Vagina (tissue), 2 donors: ENCODE measurements at regions not wholly inside any gene's neighbourhood (a gene's known extent, or its start where the extent isn't known, plus 50 kb on each side); places are given as distances from the start of the nearest gene placed in this dataset.

Experiments
- POLR2A ChIP-seq, 2 donors: fragments of 450-650 bp; IDR thresholded peaks; one replicate each; pipeline ENCODE4 v1.6.1; 2017; ENCODE audit warnings: antibody characterized with exemption in 2 of 2, mild to moderate bottlenecking in 2 of 2, moderate library complexity in 2 of 2
- TF ChIP-seq, protein P1 (sequence below), 3 experiments: fragments of 450-650 bp in 2 of 3; fragments of 200-600 bp in 1 of 3; sonication (generic) in 1 of 3; IDR thresholded peaks; one replicate each; pipeline ENCODE4 v1.5.1; 2017 to 2019; ENCODE audit warnings: antibody characterized with exemption in 3 of 3, mild to moderate bottlenecking in 2 of 3, moderate library complexity in 2 of 3

DNA sequence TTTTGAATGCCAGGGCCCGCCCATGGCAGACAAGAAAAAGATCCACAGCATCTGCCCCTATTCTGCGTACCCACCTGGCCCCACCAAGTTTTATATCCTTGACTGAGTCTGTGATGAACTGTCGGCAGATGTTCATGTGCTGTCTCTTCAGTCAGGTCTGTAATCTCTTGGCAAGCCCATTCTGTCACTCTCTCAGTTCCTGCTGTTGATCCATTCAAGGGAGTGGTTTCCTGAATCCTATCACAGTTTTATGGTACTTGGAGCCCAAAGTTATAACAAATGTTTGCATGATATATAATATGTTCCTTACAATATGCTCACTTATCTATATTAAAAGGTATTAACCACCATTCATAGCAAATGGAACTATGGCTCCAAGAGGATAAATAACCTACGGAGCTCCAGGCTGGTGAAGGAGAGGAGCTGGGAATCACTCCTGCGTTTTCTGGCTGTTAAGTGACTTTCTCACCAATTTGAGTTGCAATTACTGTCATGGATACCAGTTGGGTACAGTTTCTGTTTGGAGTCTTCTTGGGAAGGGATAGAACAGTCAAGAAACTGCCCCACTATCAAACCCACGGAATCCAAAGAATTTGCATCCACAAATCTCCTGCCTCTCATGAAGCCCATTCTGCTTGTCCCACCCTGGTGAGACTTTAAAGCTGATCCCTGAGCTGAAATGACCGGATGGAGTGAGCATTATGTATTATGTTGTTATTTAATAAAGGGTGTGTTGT, 103.4 kb upstream of the SPRY4 start:
- TF ChIP-seq, protein P1, sequence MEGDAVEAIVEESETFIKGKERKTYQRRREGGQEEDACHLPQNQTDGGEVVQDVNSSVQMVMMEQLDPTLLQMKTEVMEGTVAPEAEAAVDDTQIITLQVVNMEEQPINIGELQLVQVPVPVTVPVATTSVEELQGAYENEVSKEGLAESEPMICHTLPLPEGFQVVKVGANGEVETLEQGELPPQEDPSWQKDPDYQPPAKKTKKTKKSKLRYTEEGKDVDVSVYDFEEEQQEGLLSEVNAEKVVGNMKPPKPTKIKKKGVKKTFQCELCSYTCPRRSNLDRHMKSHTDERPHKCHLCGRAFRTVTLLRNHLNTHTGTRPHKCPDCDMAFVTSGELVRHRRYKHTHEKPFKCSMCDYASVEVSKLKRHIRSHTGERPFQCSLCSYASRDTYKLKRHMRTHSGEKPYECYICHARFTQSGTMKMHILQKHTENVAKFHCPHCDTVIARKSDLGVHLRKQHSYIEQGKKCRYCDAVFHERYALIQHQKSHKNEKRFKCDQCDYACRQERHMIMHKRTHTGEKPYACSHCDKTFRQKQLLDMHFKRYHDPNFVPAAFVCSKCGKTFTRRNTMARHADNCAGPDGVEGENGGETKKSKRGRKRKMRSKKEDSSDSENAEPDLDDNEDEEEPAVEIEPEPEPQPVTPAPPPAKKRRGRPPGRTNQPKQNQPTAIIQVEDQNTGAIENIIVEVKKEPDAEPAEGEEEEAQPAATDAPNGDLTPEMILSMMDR (IDR thresholded peaks at IDR 0.05), result no peak
- TF ChIP-seq POLR2A (IDR thresholded peaks at IDR 0.05), result no peak
